ENCODE measurements at regions not wholly inside any gene's neighbourhood (a gene's known extent, or its start where the extent isn't known, plus 50 kb on each side); places are given as distances from the start of the nearest gene placed in this dataset.

GRCh38 chr4:141576585-141577110 is 59.7 kb upstream of the IL15 start:
- intact Hi-C loops (cut with DNase I) = no loop called here
- DNase-seq (no peak), ATAC-seq (no peak)
- Histone ChIP-seq H3K4me3 (no peak overlapping the region), H3K27me3 (no peaks in the 10 kb centered on the region), H3K27ac (no peak overlapping the region), H3K4me1 (no peaks in the 10 kb centered on the region), H3K9me3 (no peaks in the 10 kb centered on the region), H3K36me3 (no peaks in the 10 kb centered on the region)
- TF ChIP-seq CTCF (IDR thresholded peaks at IDR 0.05) = no peak

GRCh38 chr4:141578451-141578850 is 57.9 kb upstream of the IL15 start:
- no peak overlapping the region for H3K27ac ChIP-seq
- intact Hi-C loops (cut with DNase I) = no loop called here
- no peak for TF ChIP-seq CTCF (IDR thresholded peaks at IDR 0.05)
- no peaks in the 10 kb centered on the region for H3K4me1 ChIP-seq
- no peaks in the 10 kb centered on the region for H3K9me3 ChIP-seq
- H3K4me3 ChIP-seq = no peak overlapping the region
- H3K27me3 ChIP-seq = no peaks in the 10 kb centered on the region
- H3K36me3 ChIP-seq = no peaks in the 10 kb centered on the region
- no peak for ATAC-seq
- DNase-seq = no peak

GRCh38 chr4:141580523-141580922 is 55.9 kb upstream of the IL15 start:
- Histone ChIP-seq H3K4me1 (no peaks in the 10 kb centered on the region), H3K4me3 (no peak overlapping the region), H3K36me3 (no peaks in the 10 kb centered on the region), H3K27me3 (no peaks in the 10 kb centered on the region), H3K27ac (no peak overlapping the region), H3K9me3 (no peaks in the 10 kb centered on the region)
- DNase-seq (no peak), ATAC-seq (no peak)
- intact Hi-C loops (cut with DNase I) = no loop called here
- no peak for TF ChIP-seq CTCF (IDR thresholded peaks at IDR 0.05)

All from upper lobe of right lung (tissue), 1 donor.